ENCODE measurements at regions not wholly inside any gene's neighbourhood (a gene's known extent, or its start where the extent isn't known, plus 50 kb on each side); places are given as distances from the start of the nearest gene placed in this dataset.

DNA sequence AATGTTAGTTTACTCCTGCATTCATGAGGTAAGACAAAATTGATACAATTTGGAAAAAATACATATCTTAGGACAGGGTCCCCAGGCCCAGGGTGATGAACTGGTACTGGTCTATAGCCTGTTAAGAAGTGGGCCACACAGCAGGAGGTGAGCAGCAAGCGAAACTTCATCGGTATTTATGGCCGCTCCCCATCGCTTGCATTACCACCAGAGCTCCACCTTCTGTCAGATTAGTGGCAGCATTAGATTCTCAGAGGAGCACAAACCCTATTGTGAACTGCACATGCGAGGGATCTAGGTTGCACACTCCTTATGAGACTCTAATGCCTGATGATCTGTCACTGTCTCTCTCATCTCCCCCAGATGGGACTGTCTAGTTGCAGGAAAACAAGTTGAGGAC is 880.6 kb downstream of the MCTP2 start (continued):
- TF ChIP-seq, protein P1, sequence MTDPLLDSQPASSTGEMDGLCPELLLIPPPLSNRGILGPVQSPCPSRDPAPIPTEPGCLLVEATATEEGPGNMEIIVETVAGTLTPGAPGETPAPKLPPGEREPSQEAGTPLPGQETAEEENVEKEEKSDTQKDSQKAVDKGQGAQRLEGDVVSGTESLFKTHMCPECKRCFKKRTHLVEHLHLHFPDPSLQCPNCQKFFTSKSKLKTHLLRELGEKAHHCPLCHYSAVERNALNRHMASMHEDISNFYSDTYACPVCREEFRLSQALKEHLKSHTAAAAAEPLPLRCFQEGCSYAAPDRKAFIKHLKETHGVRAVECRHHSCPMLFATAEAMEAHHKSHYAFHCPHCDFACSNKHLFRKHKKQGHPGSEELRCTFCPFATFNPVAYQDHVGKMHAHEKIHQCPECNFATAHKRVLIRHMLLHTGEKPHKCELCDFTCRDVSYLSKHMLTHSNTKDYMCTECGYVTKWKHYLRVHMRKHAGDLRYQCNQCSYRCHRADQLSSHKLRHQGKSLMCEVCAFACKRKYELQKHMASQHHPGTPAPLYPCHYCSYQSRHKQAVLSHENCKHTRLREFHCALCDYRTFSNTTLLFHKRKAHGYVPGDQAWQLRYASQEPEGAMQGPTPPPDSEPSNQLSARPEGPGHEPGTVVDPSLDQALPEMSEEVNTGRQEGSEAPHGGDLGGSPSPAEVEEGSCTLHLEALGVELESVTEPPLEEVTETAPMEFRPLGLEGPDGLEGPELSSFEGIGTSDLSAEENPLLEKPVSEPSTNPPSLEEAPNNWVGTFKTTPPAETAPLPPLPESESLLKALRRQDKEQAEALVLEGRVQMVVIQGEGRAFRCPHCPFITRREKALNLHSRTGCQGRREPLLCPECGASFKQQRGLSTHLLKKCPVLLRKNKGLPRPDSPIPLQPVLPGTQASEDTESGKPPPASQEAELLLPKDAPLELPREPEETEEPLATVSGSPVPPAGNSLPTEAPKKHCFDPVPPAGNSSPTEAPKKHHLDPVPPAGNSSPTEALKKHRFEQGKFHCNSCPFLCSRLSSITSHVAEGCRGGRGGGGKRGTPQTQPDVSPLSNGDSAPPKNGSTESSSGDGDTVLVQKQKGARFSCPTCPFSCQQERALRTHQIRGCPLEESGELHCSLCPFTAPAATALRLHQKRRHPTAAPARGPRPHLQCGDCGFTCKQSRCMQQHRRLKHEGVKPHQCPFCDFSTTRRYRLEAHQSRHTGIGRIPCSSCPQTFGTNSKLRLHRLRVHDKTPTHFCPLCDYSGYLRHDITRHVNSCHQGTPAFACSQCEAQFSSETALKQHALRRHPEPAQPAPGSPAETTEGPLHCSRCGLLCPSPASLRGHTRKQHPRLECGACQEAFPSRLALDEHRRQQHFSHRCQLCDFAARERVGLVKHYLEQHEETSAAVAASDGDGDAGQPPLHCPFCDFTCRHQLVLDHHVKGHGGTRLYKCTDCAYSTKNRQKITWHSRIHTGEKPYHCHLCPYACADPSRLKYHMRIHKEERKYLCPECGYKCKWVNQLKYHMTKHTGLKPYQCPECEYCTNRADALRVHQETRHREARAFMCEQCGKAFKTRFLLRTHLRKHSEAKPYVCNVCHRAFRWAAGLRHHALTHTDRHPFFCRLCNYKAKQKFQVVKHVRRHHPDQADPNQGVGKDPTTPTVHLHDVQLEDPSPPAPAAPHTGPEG (CRISPR knock-in tag; IDR thresholded peaks at IDR 0.05): no peak
- TF ChIP-seq IRF2 (CRISPR knock-in tag; IDR thresholded peaks at IDR 0.05) (no peak), RELA (CRISPR knock-in tag; IDR thresholded peaks at IDR 0.05) (no peak), KMT2A (CRISPR knock-in tag; IDR thresholded peaks at IDR 0.05) (no peak), JARID2 (CRISPR knock-in tag; IDR thresholded peaks at IDR 0.05; ENCODE audit: insufficient replicate concordance) (no peak), SP1 (IDR thresholded peaks at IDR 0.05) (no peak), SP1 (CRISPR knock-in tag; IDR thresholded peaks at IDR 0.05) (no peak), THYN1 (CRISPR knock-in tag; IDR thresholded peaks at IDR 0.05; ENCODE audit: borderline replicate concordance, low read depth) (no peak)
- TF ChIP-seq, protein P2, sequence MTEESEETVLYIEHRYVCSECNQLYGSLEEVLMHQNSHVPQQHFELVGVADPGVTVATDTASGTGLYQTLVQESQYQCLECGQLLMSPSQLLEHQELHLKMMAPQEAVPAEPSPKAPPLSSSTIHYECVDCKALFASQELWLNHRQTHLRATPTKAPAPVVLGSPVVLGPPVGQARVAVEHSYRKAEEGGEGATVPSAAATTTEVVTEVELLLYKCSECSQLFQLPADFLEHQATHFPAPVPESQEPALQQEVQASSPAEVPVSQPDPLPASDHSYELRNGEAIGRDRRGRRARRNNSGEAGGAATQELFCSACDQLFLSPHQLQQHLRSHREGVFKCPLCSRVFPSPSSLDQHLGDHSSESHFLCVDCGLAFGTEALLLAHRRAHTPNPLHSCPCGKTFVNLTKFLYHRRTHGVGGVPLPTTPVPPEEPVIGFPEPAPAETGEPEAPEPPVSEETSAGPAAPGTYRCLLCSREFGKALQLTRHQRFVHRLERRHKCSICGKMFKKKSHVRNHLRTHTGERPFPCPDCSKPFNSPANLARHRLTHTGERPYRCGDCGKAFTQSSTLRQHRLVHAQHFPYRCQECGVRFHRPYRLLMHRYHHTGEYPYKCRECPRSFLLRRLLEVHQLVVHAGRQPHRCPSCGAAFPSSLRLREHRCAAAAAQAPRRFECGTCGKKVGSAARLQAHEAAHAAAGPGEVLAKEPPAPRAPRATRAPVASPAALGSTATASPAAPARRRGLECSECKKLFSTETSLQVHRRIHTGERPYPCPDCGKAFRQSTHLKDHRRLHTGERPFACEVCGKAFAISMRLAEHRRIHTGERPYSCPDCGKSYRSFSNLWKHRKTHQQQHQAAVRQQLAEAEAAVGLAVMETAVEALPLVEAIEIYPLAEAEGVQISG (CRISPR knock-in tag; IDR thresholded peaks at IDR 0.05): no peak
- TF ChIP-seq, protein P3, sequence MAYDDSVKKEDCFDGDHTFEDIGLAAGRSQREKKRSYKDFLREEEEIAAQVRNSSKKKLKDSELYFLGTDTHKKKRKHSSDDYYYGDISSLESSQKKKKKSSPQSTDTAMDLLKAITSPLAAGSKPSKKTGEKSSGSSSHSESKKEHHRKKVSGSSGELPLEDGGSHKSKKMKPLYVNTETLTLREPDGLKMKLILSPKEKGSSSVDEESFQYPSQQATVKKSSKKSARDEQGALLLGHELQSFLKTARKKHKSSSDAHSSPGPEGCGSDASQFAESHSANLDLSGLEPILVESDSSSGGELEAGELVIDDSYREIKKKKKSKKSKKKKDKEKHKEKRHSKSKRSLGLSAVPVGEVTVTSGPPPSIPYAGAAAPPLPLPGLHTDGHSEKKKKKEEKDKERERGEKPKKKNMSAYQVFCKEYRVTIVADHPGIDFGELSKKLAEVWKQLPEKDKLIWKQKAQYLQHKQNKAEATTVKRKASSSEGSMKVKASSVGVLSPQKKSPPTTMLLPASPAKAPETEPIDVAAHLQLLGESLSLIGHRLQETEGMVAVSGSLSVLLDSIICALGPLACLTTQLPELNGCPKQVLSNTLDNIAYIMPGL (CRISPR knock-in tag; IDR thresholded peaks at IDR 0.05; ENCODE audit: borderline replicate concordance in 1 of 2, low read depth in 1 of 2): no peak
- TF ChIP-seq, protein P4, sequence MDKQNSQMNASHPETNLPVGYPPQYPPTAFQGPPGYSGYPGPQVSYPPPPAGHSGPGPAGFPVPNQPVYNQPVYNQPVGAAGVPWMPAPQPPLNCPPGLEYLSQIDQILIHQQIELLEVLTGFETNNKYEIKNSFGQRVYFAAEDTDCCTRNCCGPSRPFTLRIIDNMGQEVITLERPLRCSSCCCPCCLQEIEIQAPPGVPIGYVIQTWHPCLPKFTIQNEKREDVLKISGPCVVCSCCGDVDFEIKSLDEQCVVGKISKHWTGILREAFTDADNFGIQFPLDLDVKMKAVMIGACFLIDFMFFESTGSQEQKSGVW (CRISPR knock-in tag; IDR thresholded peaks at IDR 0.05; ENCODE audit: borderline replicate concordance): no peak
- TF ChIP-seq, protein P5, sequence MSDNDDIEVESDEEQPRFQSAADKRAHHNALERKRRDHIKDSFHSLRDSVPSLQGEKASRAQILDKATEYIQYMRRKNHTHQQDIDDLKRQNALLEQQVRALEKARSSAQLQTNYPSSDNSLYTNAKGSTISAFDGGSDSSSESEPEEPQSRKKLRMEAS (IDR thresholded peaks at IDR 0.05): no peak
